ENCODE measurements at regions not wholly inside any gene's neighbourhood (a gene's known extent, or its start where the extent isn't known, plus 50 kb on each side); places are given as distances from the start of the nearest gene placed in this dataset.

GRCh38 chr13:57813651-57814050 lies 182.1 kb downstream of the PCDH17 start (continued):
- TF ChIP-seq, protein P1, sequence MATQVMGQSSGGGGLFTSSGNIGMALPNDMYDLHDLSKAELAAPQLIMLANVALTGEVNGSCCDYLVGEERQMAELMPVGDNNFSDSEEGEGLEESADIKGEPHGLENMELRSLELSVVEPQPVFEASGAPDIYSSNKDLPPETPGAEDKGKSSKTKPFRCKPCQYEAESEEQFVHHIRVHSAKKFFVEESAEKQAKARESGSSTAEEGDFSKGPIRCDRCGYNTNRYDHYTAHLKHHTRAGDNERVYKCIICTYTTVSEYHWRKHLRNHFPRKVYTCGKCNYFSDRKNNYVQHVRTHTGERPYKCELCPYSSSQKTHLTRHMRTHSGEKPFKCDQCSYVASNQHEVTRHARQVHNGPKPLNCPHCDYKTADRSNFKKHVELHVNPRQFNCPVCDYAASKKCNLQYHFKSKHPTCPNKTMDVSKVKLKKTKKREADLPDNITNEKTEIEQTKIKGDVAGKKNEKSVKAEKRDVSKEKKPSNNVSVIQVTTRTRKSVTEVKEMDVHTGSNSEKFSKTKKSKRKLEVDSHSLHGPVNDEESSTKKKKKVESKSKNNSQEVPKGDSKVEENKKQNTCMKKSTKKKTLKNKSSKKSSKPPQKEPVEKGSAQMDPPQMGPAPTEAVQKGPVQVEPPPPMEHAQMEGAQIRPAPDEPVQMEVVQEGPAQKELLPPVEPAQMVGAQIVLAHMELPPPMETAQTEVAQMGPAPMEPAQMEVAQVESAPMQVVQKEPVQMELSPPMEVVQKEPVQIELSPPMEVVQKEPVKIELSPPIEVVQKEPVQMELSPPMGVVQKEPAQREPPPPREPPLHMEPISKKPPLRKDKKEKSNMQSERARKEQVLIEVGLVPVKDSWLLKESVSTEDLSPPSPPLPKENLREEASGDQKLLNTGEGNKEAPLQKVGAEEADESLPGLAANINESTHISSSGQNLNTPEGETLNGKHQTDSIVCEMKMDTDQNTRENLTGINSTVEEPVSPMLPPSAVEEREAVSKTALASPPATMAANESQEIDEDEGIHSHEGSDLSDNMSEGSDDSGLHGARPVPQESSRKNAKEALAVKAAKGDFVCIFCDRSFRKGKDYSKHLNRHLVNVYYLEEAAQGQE (IDR thresholded peaks at IDR 0.05; ENCODE audit: low read depth, low read length) = no peak
- TF ChIP-seq ZBED1 (IDR thresholded peaks at IDR 0.05; ENCODE audit: borderline replicate concordance) (no peak), JUND (IDR thresholded peaks at IDR 0.05; ENCODE audit: low read depth, low read length) (no peak)

DNA sequence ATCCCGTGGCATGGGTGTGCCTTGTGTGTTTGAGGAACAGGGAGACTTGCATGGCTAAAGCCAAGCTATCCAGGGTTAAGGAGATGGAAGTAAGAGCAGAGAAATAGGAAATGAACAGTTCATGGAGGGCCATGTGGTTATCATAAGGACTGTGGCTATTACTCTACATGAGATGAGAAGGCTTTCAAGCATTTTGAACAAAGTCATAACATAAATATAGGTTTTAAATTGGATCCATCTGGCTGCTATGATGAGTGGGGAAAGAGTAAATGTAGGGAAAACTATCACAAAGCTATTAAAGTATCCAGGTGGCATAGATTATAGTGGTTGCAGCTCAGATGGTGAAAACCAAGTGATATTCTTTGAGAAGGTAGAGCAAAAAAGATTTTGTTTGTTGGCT lies 184.1 kb downstream of the PCDH17 start:
- Histone ChIP-seq H3K27ac (ENCODE audit: control insufficient read depth, insufficient read depth) (no peak overlapping the region), H3K4me1 (ENCODE audit: control insufficient read depth, insufficient read depth, low read length) (no peaks in the 10 kb centered on the region), H3K4me3 (no peak overlapping the region), H4K20me1 (ENCODE audit: control insufficient read depth, insufficient read depth) (no peaks in the 10 kb centered on the region), H2AFZ (ENCODE audit: control insufficient read depth, low read depth, low read length) (no peak overlapping the region), H3K27me3 (replicated peaks in 1 of 2; ENCODE audit: control insufficient read depth in 2 of 2, insufficient read depth in 2 of 2, low read length in 1 of 2) (no peaks in the 10 kb centered on the region), H3K4me2 (ENCODE audit: control insufficient read depth, insufficient read depth) (no peak overlapping the region), H3K9me3 (replicated peaks; ENCODE audit: control insufficient read depth, insufficient read depth, low read length) (no peaks in the 10 kb centered on the region), H3K36me3 (ENCODE audit: control insufficient read depth in 2 of 2, insufficient read depth in 2 of 2, low read length in 1 of 2) (no peaks in the 10 kb centered on the region), H3K9ac (ENCODE audit: control insufficient read depth, insufficient read depth, low read length) (no peak overlapping the region), H3K79me2 (ENCODE audit: control insufficient read depth, insufficient read depth, low read length) (no peaks in the 10 kb centered on the region)
- POLR2A ChIA-PET = no interaction called here
- BruUV-seq (replicated peaks) = no TSS peak
- WGBS (ENCODE audit: insufficient coverage, insufficient replicate concordance, low lambda C conversion rate, missing lambda C conversion rate) = 0% methylated on average over 1 of the region's 1 CpG
- FAIRE-seq = no peak
- DNase-seq (ENCODE audit: low read depth, low spot score) = no peak
- RAD21 ChIA-PET (ENCODE audit: unreplicated experiment) = no interaction called here
- SMC1A ChIA-PET (ENCODE audit: uncharacterized antibody, unreplicated experiment) = interaction anchor here (0.6 kb wide), 1 partner anchor 9 kb away, joined by 3 read pairs; no protein-coding TSS in a partner anchor
- no peak for ATAC-seq
- CTCF ChIA-PET = no interaction called here
- intact Hi-C loops (cut with micrococcal nuclease; ENCODE audit: unreplicated experiment) = no loop called here
- in situ Hi-C loops (cut with MboI) = no loop called here
- TF ChIP-seq RAD21 (IDR thresholded peaks at IDR 0.05; ENCODE audit: insufficient read depth, low read depth, low read length) = no peak
- no peak for TF ChIP-seq CHD4 (IDR thresholded peaks at IDR 0.05)
- no peak for TF ChIP-seq HDAC2 (IDR thresholded peaks at IDR 0.05)
- no peak for TF ChIP-seq MEF2B (IDR thresholded peaks at IDR 0.05; ENCODE audit: partially characterized antibody, poor library complexity, severe bottlenecking)
- TF ChIP-seq, protein P2, sequence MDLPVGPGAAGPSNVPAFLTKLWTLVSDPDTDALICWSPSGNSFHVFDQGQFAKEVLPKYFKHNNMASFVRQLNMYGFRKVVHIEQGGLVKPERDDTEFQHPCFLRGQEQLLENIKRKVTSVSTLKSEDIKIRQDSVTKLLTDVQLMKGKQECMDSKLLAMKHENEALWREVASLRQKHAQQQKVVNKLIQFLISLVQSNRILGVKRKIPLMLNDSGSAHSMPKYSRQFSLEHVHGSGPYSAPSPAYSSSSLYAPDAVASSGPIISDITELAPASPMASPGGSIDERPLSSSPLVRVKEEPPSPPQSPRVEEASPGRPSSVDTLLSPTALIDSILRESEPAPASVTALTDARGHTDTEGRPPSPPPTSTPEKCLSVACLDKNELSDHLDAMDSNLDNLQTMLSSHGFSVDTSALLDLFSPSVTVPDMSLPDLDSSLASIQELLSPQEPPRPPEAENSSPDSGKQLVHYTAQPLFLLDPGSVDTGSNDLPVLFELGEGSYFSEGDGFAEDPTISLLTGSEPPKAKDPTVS (IDR thresholded peaks at IDR 0.05; ENCODE audit: low read depth, low read length) = no peak
- TF ChIP-seq, protein P3, sequence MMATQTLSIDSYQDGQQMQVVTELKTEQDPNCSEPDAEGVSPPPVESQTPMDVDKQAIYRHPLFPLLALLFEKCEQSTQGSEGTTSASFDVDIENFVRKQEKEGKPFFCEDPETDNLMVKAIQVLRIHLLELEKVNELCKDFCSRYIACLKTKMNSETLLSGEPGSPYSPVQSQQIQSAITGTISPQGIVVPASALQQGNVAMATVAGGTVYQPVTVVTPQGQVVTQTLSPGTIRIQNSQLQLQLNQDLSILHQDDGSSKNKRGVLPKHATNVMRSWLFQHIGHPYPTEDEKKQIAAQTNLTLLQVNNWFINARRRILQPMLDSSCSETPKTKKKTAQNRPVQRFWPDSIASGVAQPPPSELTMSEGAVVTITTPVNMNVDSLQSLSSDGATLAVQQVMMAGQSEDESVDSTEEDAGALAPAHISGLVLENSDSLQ (IDR thresholded peaks at IDR 0.05) = no peak
- no peak for TF ChIP-seq ZSCAN29 (IDR thresholded peaks at IDR 0.05)
- TF ChIP-seq, protein P4, sequence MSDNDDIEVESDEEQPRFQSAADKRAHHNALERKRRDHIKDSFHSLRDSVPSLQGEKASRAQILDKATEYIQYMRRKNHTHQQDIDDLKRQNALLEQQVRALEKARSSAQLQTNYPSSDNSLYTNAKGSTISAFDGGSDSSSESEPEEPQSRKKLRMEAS (IDR thresholded peaks at IDR 0.05; ENCODE audit: low read depth, low read length) = no peak
- TF ChIP-seq KDM1A (IDR thresholded peaks at IDR 0.05; ENCODE audit: borderline replicate concordance) = no peak
- TF ChIP-seq NFYA (IDR thresholded peaks at IDR 0.05; ENCODE audit: borderline replicate concordance, low read depth, low read length) = no peak
- TF ChIP-seq, protein P5, sequence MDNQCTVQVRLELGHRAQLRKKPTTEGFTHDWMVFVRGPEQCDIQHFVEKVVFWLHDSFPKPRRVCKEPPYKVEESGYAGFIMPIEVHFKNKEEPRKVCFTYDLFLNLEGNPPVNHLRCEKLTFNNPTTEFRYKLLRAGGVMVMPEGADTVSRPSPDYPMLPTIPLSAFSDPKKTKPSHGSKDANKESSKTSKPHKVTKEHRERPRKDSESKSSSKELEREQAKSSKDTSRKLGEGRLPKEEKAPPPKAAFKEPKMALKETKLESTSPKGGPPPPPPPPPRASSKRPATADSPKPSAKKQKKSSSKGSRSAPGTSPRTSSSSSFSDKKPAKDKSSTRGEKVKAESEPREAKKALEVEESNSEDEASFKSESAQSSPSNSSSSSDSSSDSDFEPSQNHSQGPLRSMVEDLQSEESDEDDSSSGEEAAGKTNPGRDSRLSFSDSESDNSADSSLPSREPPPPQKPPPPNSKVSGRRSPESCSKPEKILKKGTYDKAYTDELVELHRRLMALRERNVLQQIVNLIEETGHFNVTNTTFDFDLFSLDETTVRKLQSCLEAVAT (IDR thresholded peaks at IDR 0.05) = no peak
- TF ChIP-seq, protein P6, sequence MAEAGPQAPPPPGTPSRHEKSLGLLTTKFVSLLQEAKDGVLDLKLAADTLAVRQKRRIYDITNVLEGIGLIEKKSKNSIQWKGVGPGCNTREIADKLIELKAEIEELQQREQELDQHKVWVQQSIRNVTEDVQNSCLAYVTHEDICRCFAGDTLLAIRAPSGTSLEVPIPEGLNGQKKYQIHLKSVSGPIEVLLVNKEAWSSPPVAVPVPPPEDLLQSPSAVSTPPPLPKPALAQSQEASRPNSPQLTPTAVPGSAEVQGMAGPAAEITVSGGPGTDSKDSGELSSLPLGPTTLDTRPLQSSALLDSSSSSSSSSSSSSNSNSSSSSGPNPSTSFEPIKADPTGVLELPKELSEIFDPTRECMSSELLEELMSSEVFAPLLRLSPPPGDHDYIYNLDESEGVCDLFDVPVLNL (IDR thresholded peaks at IDR 0.05; ENCODE audit: low read depth, low read length) = no peak
- TF ChIP-seq STAT1 (conservative IDR thresholded peaks at IDR 0.05) = no peak
